Parathyroid adenoma (tissue), 2 donors: ENCODE measurements at regions not wholly inside any gene's neighbourhood (a gene's known extent, or its start where the extent isn't known, plus 50 kb on each side); places are given as distances from the start of the nearest gene placed in this dataset.
"Not testable (repeated sequence)": the region's sequence is repeated elsewhere in the genome, so short reads cannot be mapped to it uniquely, and the experiment has no call there.

Experiments used
- H2AFZ ChIP-seq: fragments of 300-600 bp; sonication (generic); one replicate; pipeline ENCODE4 v1.7.0; 2017; ENCODE audit warnings: antibody characterized with exemption, mild to moderate bottlenecking
- H3K27ac ChIP-seq: fragments of 300-600 bp; sonication (generic); one replicate; pipeline ENCODE4 v1.7.0; 2017
- H3K27me3 ChIP-seq: fragments of 300-600 bp; sonication (generic); one replicate; pipeline ENCODE4 v1.7.0; 2017; ENCODE audit warnings: low read length; ENCODE audit not compliant: control insufficient read depth, insufficient read depth
- H3K36me3 ChIP-seq: fragments of 300-600 bp; sonication (generic); one replicate; pipeline ENCODE4 v1.7.0; 2017; ENCODE audit warnings: low read length; ENCODE audit not compliant: control insufficient read depth, insufficient read depth
- H3K4me1 ChIP-seq: fragments of 300-600 bp; sonication (generic); one replicate; pipeline ENCODE4 v1.7.0; 2017; ENCODE audit warnings: control low read depth
- H3K4me2 ChIP-seq: fragments of 300-600 bp; sonication (generic); one replicate; pipeline ENCODE4 v1.7.0; 2017; ENCODE audit warnings: low read length
- H3K4me3 ChIP-seq: fragments of 300-600 bp; sonication (generic); one replicate; pipeline ENCODE4 v1.7.0; 2017; ENCODE audit warnings: low read depth, low read length
- H3K79me2 ChIP-seq: fragments of 300-600 bp; sonication (generic); one replicate; pipeline ENCODE4 v1.7.0; 2017; ENCODE audit warnings: control low read depth
- H3K9ac ChIP-seq: fragments of 300-600 bp; sonication (generic); one replicate; pipeline ENCODE4 v1.7.0; 2017; ENCODE audit warnings: mild to moderate bottlenecking
- H3K9me3 ChIP-seq: fragments of 300-600 bp; sonication (generic); one replicate; pipeline ENCODE4 v1.7.0; 2017; ENCODE audit warnings: low read length; ENCODE audit not compliant: control insufficient read depth
- CTCF ChIP-seq: fragments of 300-600 bp; sonication (generic); IDR thresholded peaks from one replicate; pipeline ENCODE4 v1.7.0; 2017; ENCODE audit warnings: antibody characterized with exemption, mild to moderate bottlenecking
- donor health status: primary hyperparathyroidism.

GRCh38 chr6:56789342-56789741 lies 146.7 kb upstream of the DST start:
- no peak overlapping the region for H3K4me2 ChIP-seq
- TF ChIP-seq CTCF, result no peak
- no peak overlapping the region for H3K4me3 ChIP-seq
- no peak overlapping the region for H3K27ac ChIP-seq
- H3K27me3 ChIP-seq, result no peaks in the 10 kb centered on the region
- no peaks in the 10 kb centered on the region for H3K4me1 ChIP-seq
- H3K36me3 ChIP-seq, result no peaks in the 10 kb centered on the region
- H3K9me3 ChIP-seq, result no peaks in the 10 kb centered on the region
- H3K79me2 ChIP-seq, result peaks cover 2% of the 10 kb centered on the region
- H2AFZ ChIP-seq, result no peak overlapping the region
- no peak overlapping the region for H3K9ac ChIP-seq

GRCh38 chr6:56787209-56787608 lies 144.5 kb upstream of the DST start:
- Histone ChIP-seq H3K4me2 (no peak overlapping the region), H3K27ac (no peak overlapping the region), H3K36me3 (no peaks in the 10 kb centered on the region), H3K27me3 (no peaks in the 10 kb centered on the region), H3K79me2 (no peaks in the 10 kb centered on the region), H3K4me3 (no peak overlapping the region), H3K9ac (no peak overlapping the region), H3K9me3 (no peaks in the 10 kb centered on the region), H3K4me1 (no peaks in the 10 kb centered on the region), H2AFZ (no peak overlapping the region)
- no peak for TF ChIP-seq CTCF

GRCh38 chr6:56786256-56786655 lies 143.6 kb upstream of the DST start:
- no peak overlapping the region for H3K4me3 ChIP-seq
- no peaks in the 10 kb centered on the region for H3K36me3 ChIP-seq
- H3K9ac ChIP-seq, result no peak overlapping the region
- no peaks in the 10 kb centered on the region for H3K4me1 ChIP-seq
- no peaks in the 10 kb centered on the region for H3K9me3 ChIP-seq
- no peak overlapping the region for H2AFZ ChIP-seq
- no peak overlapping the region for H3K4me2 ChIP-seq
- no peak overlapping the region for H3K27ac ChIP-seq
- TF ChIP-seq CTCF, result no peak
- H3K27me3 ChIP-seq, result no peaks in the 10 kb centered on the region
- no peaks in the 10 kb centered on the region for H3K79me2 ChIP-seq

- not testable (repeated sequence) for H3K27me3 ChIP-seq, H3K36me3 ChIP-seq, H3K9me3 ChIP-seq, H3K79me2 ChIP-seq, H3K4me2 ChIP-seq, H3K4me1 ChIP-seq, H3K4me3 ChIP-seq, H3K9ac ChIP-seq, H3K27ac ChIP-seq, H2AFZ ChIP-seq
These were observed 142.8 kb upstream of the DST start for GRCh38 chr6:56785536-56785935.

GRCh38 chr6:56780109-56780508 lies 137.4 kb upstream of the DST start:
- H2AFZ ChIP-seq, H3K79me2 ChIP-seq, H3K4me1 ChIP-seq, H3K36me3 ChIP-seq, H3K9ac ChIP-seq, H3K4me2 ChIP-seq, H3K27me3 ChIP-seq, H3K4me3 ChIP-seq, H3K27ac ChIP-seq, H3K9me3 ChIP-seq: not testable (repeated sequence)

GRCh38 chr6:56778503-56778902 lies 135.8 kb upstream of the DST start:
- not testable (repeated sequence) for H3K27me3 ChIP-seq, H3K9ac ChIP-seq, H3K4me1 ChIP-seq, H3K4me2 ChIP-seq, H3K4me3 ChIP-seq, H3K9me3 ChIP-seq, H3K79me2 ChIP-seq, H2AFZ ChIP-seq, H3K36me3 ChIP-seq, H3K27ac ChIP-seq
